WERI-Rb-1 (cell line): ENCODE measurements at regions not wholly inside any gene's neighbourhood (a gene's known extent, or its start where the extent isn't known, plus 50 kb on each side); places are given as distances from the start of the nearest gene placed in this dataset.

Experiments
- DNase-seq: peaks from one replicate; pipeline ENCODE4 v3.0.0-alpha.2; 2020
- H3K27ac ChIP-seq: fragments of 250-450 bp; sonication (Bioruptor Pico); 2 replicates; pipeline ENCODE4 v1.5.1; 2020; ENCODE audit warnings: mild to moderate bottlenecking, moderate library complexity
- H3K27me3 ChIP-seq: fragments of 250-450 bp; sonication (Bioruptor Pico); 2 replicates; pipeline ENCODE4 v1.5.1; 2021; ENCODE audit warnings: mild to moderate bottlenecking, low read depth, moderate library complexity; ENCODE audit not compliant: insufficient read depth, severe bottlenecking
- H3K36me3 ChIP-seq: fragments of 250-450 bp; sonication (Bioruptor Pico); 2 replicates; pipeline ENCODE4 v1.5.1; 2020; ENCODE audit warnings: mild to moderate bottlenecking, moderate library complexity
- H3K4me3 ChIP-seq: 2 replicates; pipeline ENCODE4 v1.5.1; 2011; ENCODE audit warnings: low read depth, mild to moderate bottlenecking, control low read depth, low read length
- H3K9me3 ChIP-seq: fragments of 250-450 bp; sonication (Bioruptor Pico); 2 replicates; pipeline ENCODE4 v1.5.1; 2021; ENCODE audit warnings: mild to moderate bottlenecking, moderate library complexity; ENCODE audit not compliant: severe bottlenecking
- CTCF ChIP-seq: IDR thresholded peaks from 2 replicates; pipeline ENCODE4 v1.5.1; 2011; ENCODE audit warnings: low read depth, mild to moderate bottlenecking, control low read depth, inconsistent platforms, low read length

- no peaks in the 10 kb centered on the region for H3K27me3 ChIP-seq
- no peak for TF ChIP-seq CTCF
Observed at GRCh38 chr4:138908134-138908533, 107.4 kb upstream of the NOCT start.

GRCh38 chr4:138907174-138907573 lies 108.4 kb upstream of the NOCT start:
- DNase-seq = no peak
- no peak for TF ChIP-seq CTCF
- Histone ChIP-seq H3K4me3 (no peak overlapping the region), H3K27ac (no peak overlapping the region), H3K36me3 (no peaks in the 10 kb centered on the region), H3K27me3 (no peaks in the 10 kb centered on the region), H3K9me3 (peaks cover 3% of the 10 kb centered on the region)

More at GRCh38 chr4:138908134-138908533, 107.4 kb upstream of the NOCT start:
- Histone ChIP-seq H3K4me3 (no peak overlapping the region), H3K9me3 (peaks cover 3% of the 10 kb centered on the region), H3K36me3 (no peaks in the 10 kb centered on the region), H3K27ac (no peak overlapping the region)
- no peak for DNase-seq

- no peak for TF ChIP-seq CTCF
- H3K9me3 ChIP-seq = peaks cover 3% of the 10 kb centered on the region
- DNase-seq = no peak
- no peak overlapping the region for H3K4me3 ChIP-seq
- no peaks in the 10 kb centered on the region for H3K27me3 ChIP-seq
- no peak overlapping the region for H3K27ac ChIP-seq
- H3K36me3 ChIP-seq = no peaks in the 10 kb centered on the region
Observed at GRCh38 chr4:138904793-138905192, 110.8 kb upstream of the NOCT start.

- Histone ChIP-seq H3K36me3 (no peaks in the 10 kb centered on the region), H3K4me3 (no peak overlapping the region), H3K27me3 (no peaks in the 10 kb centered on the region), H3K27ac (no peak overlapping the region), H3K9me3 (peaks cover 3% of the 10 kb centered on the region)
- no peak for DNase-seq
- TF ChIP-seq CTCF = no peak
Observed at GRCh38 chr4:138903185-138903584, 112.4 kb upstream of the NOCT start.

GRCh38 chr4:138902705-138903104 lies 112.9 kb upstream of the NOCT start:
- no peak for DNase-seq
- H3K36me3 ChIP-seq = no peaks in the 10 kb centered on the region
- peaks cover 3% of the 10 kb centered on the region for H3K9me3 ChIP-seq
- H3K27ac ChIP-seq = no peak overlapping the region
- H3K4me3 ChIP-seq = no peak overlapping the region
- H3K27me3 ChIP-seq = no peaks in the 10 kb centered on the region
- TF ChIP-seq CTCF = no peak

- Histone ChIP-seq H3K27ac (no peak overlapping the region), H3K9me3 (peaks cover 3% of the 10 kb centered on the region), H3K27me3 (no peaks in the 10 kb centered on the region), H3K36me3 (no peaks in the 10 kb centered on the region), H3K4me3 (no peak overlapping the region)
- no peak for DNase-seq
- no peak for TF ChIP-seq CTCF
Observed at GRCh38 chr4:138901177-138901576, 114.4 kb upstream of the NOCT start.
